ENCODE measurements at regions not wholly inside any gene's neighbourhood (a gene's known extent, or its start where the extent isn't known, plus 50 kb on each side); places are given as distances from the start of the nearest gene placed in this dataset.

- TF ChIP-seq, protein P1, sequence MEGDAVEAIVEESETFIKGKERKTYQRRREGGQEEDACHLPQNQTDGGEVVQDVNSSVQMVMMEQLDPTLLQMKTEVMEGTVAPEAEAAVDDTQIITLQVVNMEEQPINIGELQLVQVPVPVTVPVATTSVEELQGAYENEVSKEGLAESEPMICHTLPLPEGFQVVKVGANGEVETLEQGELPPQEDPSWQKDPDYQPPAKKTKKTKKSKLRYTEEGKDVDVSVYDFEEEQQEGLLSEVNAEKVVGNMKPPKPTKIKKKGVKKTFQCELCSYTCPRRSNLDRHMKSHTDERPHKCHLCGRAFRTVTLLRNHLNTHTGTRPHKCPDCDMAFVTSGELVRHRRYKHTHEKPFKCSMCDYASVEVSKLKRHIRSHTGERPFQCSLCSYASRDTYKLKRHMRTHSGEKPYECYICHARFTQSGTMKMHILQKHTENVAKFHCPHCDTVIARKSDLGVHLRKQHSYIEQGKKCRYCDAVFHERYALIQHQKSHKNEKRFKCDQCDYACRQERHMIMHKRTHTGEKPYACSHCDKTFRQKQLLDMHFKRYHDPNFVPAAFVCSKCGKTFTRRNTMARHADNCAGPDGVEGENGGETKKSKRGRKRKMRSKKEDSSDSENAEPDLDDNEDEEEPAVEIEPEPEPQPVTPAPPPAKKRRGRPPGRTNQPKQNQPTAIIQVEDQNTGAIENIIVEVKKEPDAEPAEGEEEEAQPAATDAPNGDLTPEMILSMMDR (IDR thresholded peaks at IDR 0.05; ENCODE audit: partially characterized antibody, unreplicated experiment) = no peak
- Mint-ChIP-seq H3K36me3 (ENCODE audit: unreplicated experiment) (no peaks in the 10 kb centered on the region), H3K4me1 (ENCODE audit: low read depth, unreplicated experiment) (no peaks in the 10 kb centered on the region), H3K9me3 (ENCODE audit: unreplicated experiment) (no peaks in the 10 kb centered on the region), H3K4me3 (ENCODE audit: unreplicated experiment) (no peak overlapping the region), H3K27me3 (ENCODE audit: unreplicated experiment) (no peaks in the 10 kb centered on the region), H3K27ac (ENCODE audit: unreplicated experiment) (no peak overlapping the region)
- DNase-seq = no peak
Observed at GRCh38 chr14:43949400-43949799, 557.7 kb downstream of the FSCB start.

DNA sequence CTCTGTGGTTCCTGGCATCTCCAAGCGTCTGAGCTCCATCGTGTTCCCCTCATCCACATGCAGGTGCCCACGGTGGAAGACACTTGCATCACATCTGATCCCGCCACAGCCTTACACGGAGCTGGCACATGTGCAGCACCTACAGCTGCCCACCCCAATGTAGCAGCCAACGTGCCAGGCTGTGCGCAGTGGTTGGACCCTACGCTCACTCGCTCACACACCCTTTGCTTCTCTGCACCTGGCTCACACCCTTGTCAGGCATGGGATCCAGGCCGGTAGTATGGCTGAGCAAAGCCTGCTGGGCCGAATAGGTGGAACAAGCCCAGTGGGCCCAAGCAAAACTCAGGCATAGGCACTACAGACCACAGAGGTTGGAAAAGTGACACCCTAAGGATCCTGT lies 567.2 kb downstream of the FSCB start:
- TF ChIP-seq, protein P1 (IDR thresholded peaks at IDR 0.05; ENCODE audit: partially characterized antibody, unreplicated experiment) = no peak
- Mint-ChIP-seq H3K36me3 (ENCODE audit: unreplicated experiment) (no peaks in the 10 kb centered on the region), H3K27me3 (ENCODE audit: unreplicated experiment) (no peaks in the 10 kb centered on the region), H3K27ac (ENCODE audit: unreplicated experiment) (no peak overlapping the region), H3K4me3 (ENCODE audit: unreplicated experiment) (no peak overlapping the region), H3K4me1 (ENCODE audit: low read depth, unreplicated experiment) (no peaks in the 10 kb centered on the region), H3K9me3 (ENCODE audit: unreplicated experiment) (peaks cover 5% of the 10 kb centered on the region)
- DNase-seq = no peak

DNA sequence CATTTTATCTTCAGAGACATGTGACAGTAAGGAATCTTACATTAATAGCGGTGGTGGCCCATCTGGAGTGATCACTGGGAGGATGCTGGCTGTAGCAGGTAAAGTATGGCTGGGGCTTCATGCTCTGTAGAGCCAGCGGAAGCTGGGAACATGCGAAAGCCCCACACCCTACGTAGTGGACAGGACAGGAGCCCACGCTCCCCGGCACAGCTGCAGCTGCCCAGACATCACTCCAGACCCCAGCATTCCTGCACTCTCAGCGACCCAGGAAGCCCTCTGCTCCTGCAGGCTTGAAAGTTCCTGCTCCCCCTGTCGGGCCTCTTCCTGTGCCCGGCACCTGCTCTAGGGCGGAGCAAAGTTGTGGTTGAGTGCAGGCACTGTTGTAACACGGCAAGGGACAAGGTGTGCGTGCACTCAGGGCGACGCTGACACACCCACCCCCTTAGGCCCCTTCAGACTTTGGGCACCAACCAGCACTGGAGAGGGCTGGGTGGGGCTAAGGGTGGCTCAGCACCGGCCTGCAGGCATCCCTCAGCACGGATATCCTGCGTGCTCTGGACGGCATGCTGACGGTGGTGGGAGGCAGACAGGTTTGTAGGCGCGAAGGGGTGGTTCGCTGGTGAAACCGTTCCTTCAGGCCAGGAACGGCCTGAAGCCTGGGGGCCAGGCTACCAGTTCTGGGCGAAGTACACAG lies 568.3 kb downstream of the FSCB start:
- H3K36me3 Mint-ChIP-seq (ENCODE audit: unreplicated experiment) = no peaks in the 10 kb centered on the region
- H3K9me3 Mint-ChIP-seq (ENCODE audit: unreplicated experiment) = peaks cover 5% of the 10 kb centered on the region
- no peaks in the 10 kb centered on the region for H3K4me1 Mint-ChIP-seq (ENCODE audit: low read depth, unreplicated experiment)
- no peak overlapping the region for H3K4me3 Mint-ChIP-seq (ENCODE audit: unreplicated experiment)
- H3K27ac Mint-ChIP-seq (ENCODE audit: unreplicated experiment) = no peak overlapping the region
- no peak for DNase-seq
- H3K27me3 Mint-ChIP-seq (ENCODE audit: unreplicated experiment) = no peaks in the 10 kb centered on the region
- TF ChIP-seq, protein P1 (IDR thresholded peaks at IDR 0.05; ENCODE audit: partially characterized antibody, unreplicated experiment) = no peak

- Mint-ChIP-seq H3K4me3 (ENCODE audit: unreplicated experiment) (no peak overlapping the region), H3K27me3 (ENCODE audit: unreplicated experiment) (no peaks in the 10 kb centered on the region), H3K36me3 (ENCODE audit: unreplicated experiment) (no peaks in the 10 kb centered on the region), H3K4me1 (ENCODE audit: low read depth, unreplicated experiment) (no peaks in the 10 kb centered on the region), H3K9me3 (ENCODE audit: unreplicated experiment) (peaks cover 5% of the 10 kb centered on the region), H3K27ac (ENCODE audit: unreplicated experiment) (no peak overlapping the region)
- TF ChIP-seq, protein P1 (IDR thresholded peaks at IDR 0.05; ENCODE audit: partially characterized antibody, unreplicated experiment) = no peak
- no peak for DNase-seq
Observed at GRCh38 chr14:43937001-43937400, 570.1 kb downstream of the FSCB start.

DNA sequence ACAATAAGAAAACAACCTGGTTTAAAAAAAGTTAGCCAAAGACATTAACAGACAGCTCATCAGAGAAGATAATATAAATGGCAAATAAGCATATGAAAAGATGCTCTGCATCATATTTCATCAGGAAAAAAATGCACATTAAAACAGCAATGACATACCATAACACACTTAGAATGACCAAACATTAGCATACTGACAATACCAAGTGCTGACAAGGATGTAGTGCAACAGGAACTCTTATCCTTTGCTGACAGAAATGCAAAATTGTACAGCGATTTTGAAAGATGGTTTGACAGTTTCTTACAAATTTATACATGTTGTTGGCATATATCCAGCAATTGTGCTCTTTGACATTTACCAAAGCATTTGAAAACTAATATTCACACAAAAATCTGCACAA lies 573.0 kb downstream of the FSCB start:
- TF ChIP-seq, protein P1 (IDR thresholded peaks at IDR 0.05; ENCODE audit: partially characterized antibody, unreplicated experiment) = no peak

More for the DNA sequence above, 573.0 kb downstream of the FSCB start:
- H3K4me1 Mint-ChIP-seq (ENCODE audit: low read depth, unreplicated experiment) = no peaks in the 10 kb centered on the region
- H3K36me3 Mint-ChIP-seq (ENCODE audit: unreplicated experiment) = no peaks in the 10 kb centered on the region
- H3K4me3 Mint-ChIP-seq (ENCODE audit: unreplicated experiment) = no peak overlapping the region
- DNase-seq = no peak
- H3K27me3 Mint-ChIP-seq (ENCODE audit: unreplicated experiment) = no peaks in the 10 kb centered on the region
- no peak overlapping the region for H3K27ac Mint-ChIP-seq (ENCODE audit: unreplicated experiment)
- peaks cover 5% of the 10 kb centered on the region for H3K9me3 Mint-ChIP-seq (ENCODE audit: unreplicated experiment)
